Mesendoderm (in vitro differentiated cells): ENCODE measurements at regions not wholly inside any gene's neighbourhood (a gene's known extent, or its start where the extent isn't known, plus 50 kb on each side); places are given as distances from the start of the nearest gene placed in this dataset.

Experiments used
- DNase-seq: peaks from one replicate; pipeline ENCODE4 v3.0.0; 2013
- H2AK5ac ChIP-seq: 2 replicates; pipeline ENCODE4 v1.6.1; 2013; ENCODE audit warnings: low read length, inconsistent platforms
- H2BK120ac ChIP-seq: 2 replicates; pipeline ENCODE4 v1.6.1; 2013; ENCODE audit warnings: low read depth, mild to moderate bottlenecking, low read length, moderate library complexity, mixed read lengths
- H2BK15ac ChIP-seq: replicated peaks from 2 replicates; pipeline ENCODE4 v1.6.1; 2013; ENCODE audit warnings: low read depth, mild to moderate bottlenecking, moderate library complexity
- H2BK5ac ChIP-seq: 2 replicates; pipeline ENCODE4 v1.6.1; 2013; ENCODE audit warnings: low read length, inconsistent platforms
- H3K18ac ChIP-seq: 2 replicates; pipeline ENCODE4 v1.6.1; 2013; ENCODE audit warnings: mild to moderate bottlenecking, low read length, mixed read lengths
- H3K23ac ChIP-seq: one replicate; pipeline ENCODE4 v1.6.1; 2013; ENCODE audit warnings: low read length
- H3K27ac ChIP-seq: 2 replicates; pipeline ENCODE4 v1.5.1; 2013; ENCODE audit warnings: low read depth, mild to moderate bottlenecking, inconsistent platforms, low read length, moderate library complexity
- H3K27me3 ChIP-seq: 2 replicates; pipeline ENCODE4 v1.6.1; 2013; ENCODE audit warnings: low read length, control low read depth, mild to moderate bottlenecking, inconsistent platforms; ENCODE audit not compliant: insufficient read depth, poor library complexity
- H3K36me3 ChIP-seq: 2 replicates; pipeline ENCODE4 v1.6.1; 2013; ENCODE audit warnings: low read length, inconsistent platforms; ENCODE audit not compliant: control insufficient read depth, insufficient read depth
- H3K4ac ChIP-seq: one replicate; pipeline ENCODE4 v1.6.1; 2013; ENCODE audit warnings: low read depth, mild to moderate bottlenecking, low read length, moderate library complexity
- H3K4me1 ChIP-seq: 2 replicates; pipeline ENCODE4 v1.6.1; 2013; ENCODE audit warnings: low read depth, low read length, inconsistent platforms; ENCODE audit not compliant: control insufficient read depth
- H3K4me2 ChIP-seq: 2 replicates; pipeline ENCODE4 v1.6.1; 2013; ENCODE audit warnings: low read length
- H3K4me3 ChIP-seq: 2 replicates; pipeline ENCODE4 v1.5.1; 2013; ENCODE audit warnings: mild to moderate bottlenecking, low read length
- H3K56ac ChIP-seq: one replicate; pipeline ENCODE4 v1.6.1; 2013; ENCODE audit warnings: low read length
- H3K79me1 ChIP-seq: 2 replicates; pipeline ENCODE4 v1.6.1; 2013; ENCODE audit warnings: low read length, inconsistent platforms
- H3K79me2 ChIP-seq: 2 replicates; pipeline ENCODE4 v1.6.1; 2013; ENCODE audit warnings: mild to moderate bottlenecking, low read length; ENCODE audit not compliant: control insufficient read depth, insufficient read depth
- H3K9ac ChIP-seq: 2 replicates; pipeline ENCODE4 v1.6.1; 2013; ENCODE audit warnings: low read length, inconsistent platforms
- H4K5ac ChIP-seq: one replicate; pipeline ENCODE4 v1.6.1; 2013; ENCODE audit warnings: low read length
- H4K8ac ChIP-seq: one replicate; pipeline ENCODE4 v1.6.1; 2013; ENCODE audit warnings: low read depth, mild to moderate bottlenecking, control low read depth, low read length, moderate library complexity
- WGBS: extraction: QIAGEN DNeasy Blood & Tissue Kit; methylation state at CpG from one replicate; pipeline ENCODE4 v1.1.7; 2013; ENCODE audit warnings: low lambda C conversion rate, missing lambda C conversion rate; ENCODE audit not compliant: insufficient coverage; ENCODE audit errors: extremely low coverage; 5-methylcytosine and 5-hydroxymethylcytosine counted together

DNA sequence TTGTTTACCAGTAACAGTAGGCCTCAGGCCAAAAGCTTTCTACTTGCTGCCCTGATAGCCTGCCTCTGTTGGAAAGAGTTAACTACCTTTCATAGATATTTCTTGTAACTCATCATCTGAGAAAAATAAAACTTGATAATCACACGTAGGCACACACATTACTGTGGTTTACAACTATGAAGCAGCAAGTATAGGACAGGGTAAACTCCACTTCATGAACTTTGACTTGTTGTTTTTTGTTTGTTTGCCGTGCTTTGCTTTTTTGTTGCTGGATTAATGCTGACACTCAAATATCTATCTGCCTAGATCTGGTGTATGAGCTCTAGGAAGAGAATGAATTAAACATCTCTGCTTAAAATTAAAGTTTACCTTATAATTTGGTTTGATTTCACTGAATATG is 924.7 kb upstream of the ADGRL2 start:
- H2BK15ac ChIP-seq, result no peak overlapping the region

DNA sequence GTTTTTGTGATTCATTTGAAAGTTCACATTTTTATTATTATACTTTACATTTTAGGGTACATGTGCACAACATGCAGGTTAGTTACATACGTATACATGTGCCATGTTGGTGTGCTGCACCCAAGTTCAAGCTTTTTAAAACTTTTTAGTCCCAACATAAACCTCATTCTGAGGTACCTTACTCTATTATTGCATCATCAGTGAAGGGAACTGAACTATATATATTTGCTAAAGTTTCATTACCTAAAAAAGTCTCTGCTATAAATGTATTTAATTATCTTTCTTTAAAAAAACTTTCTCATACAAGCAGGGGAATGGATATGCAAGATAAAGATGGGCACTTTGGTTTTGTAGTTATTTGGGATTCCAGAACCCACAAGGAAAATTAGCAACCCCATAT is 931.4 kb upstream of the ADGRL2 start:
- Histone ChIP-seq H4K8ac (no peak overlapping the region), H3K79me2 (no peaks in the 10 kb centered on the region), H3K27me3 (no peaks in the 10 kb centered on the region), H3K23ac (no peak overlapping the region), H3K4me2 (no peak overlapping the region), H3K9ac (no peak overlapping the region), H2AK5ac (no peak overlapping the region), H3K36me3 (no peaks in the 10 kb centered on the region), H2BK120ac (no peak overlapping the region), H3K4me1 (no peaks in the 10 kb centered on the region), H2BK5ac (no peak overlapping the region), H3K79me1 (no peaks in the 10 kb centered on the region), H3K4me3 (no peak overlapping the region), H2BK15ac (no peak overlapping the region), H4K5ac (no peak overlapping the region), H3K27ac (no peak overlapping the region), H3K56ac (no peak overlapping the region), H3K4ac (no peak overlapping the region), H3K18ac (no peak overlapping the region)
- no CpG with 5 or more reads among the region's 1 CpG for WGBS
- no peak for DNase-seq

More for the DNA sequence above, 924.7 kb upstream of the ADGRL2 start:
- Histone ChIP-seq H4K8ac (no peak overlapping the region), H3K27me3 (no peaks in the 10 kb centered on the region), H3K9ac (no peak overlapping the region), H4K5ac (no peak overlapping the region), H2BK120ac (no peak overlapping the region), H3K79me1 (no peaks in the 10 kb centered on the region), H3K27ac (no peak overlapping the region), H3K4me1 (no peaks in the 10 kb centered on the region), H2AK5ac (no peak overlapping the region), H3K4me2 (no peak overlapping the region), H3K36me3 (no peaks in the 10 kb centered on the region), H2BK5ac (no peak overlapping the region), H3K4me3 (no peak overlapping the region), H3K23ac (no peak overlapping the region), H3K79me2 (no peaks in the 10 kb centered on the region), H3K56ac (no peak overlapping the region), H3K4ac (no peak overlapping the region), H3K18ac (no peak overlapping the region)
- WGBS, result no CpG with 5 or more reads among the region's 2 CpGs
- DNase-seq, result no peak

DNA sequence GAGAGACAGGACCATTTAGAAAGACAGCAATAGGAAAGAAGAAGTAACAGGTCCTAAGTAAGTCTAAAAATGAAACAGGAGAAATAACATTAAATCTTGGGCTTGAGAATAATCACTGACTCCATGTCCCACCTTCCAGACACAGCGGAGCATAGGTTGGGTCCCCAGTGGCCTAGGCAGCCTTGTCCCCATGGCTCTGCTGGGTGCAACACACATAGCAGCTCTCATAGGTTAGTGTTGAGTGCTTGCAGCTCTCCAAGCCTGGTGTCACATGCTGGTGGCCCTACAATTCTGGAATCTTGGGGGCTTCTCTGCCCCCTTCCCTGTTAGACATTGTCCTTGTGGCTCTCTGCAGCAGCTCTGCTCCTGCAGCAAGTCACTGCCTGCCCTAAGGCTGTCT is 952.8 kb upstream of the ADGRL2 start:
- no peak for DNase-seq
- WGBS, result no CpG with 5 or more reads among the region's 1 CpG
- H2BK120ac ChIP-seq, result no peak overlapping the region

DNA sequence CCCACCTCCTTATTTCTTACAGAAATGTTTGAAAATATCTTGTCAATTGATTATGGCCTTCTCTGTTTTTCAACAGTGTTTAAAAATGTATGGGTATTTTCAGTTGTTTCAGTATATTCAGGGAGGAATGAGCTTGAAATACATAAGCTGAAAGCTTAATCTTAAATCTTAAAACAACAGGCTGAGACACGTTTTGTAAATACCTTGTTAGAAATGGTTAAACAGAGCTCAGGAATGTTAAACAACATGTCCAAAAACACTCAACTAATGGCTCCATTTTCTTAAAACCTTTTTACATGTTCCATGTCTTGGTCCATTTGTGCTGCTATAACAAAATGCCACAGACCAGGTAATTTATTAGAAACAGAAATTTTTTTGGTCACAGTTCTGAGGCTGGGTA is 953.8 kb upstream of the ADGRL2 start:
- no peak overlapping the region for H3K18ac ChIP-seq
- WGBS, result no CpG with 5 or more reads among the region's 1 CpG
- H3K4me3 ChIP-seq, result no peak overlapping the region
- no peak overlapping the region for H4K5ac ChIP-seq
- no peak overlapping the region for H3K4me2 ChIP-seq
- no peaks in the 10 kb centered on the region for H3K79me2 ChIP-seq
- DNase-seq, result no peak
- H3K36me3 ChIP-seq, result no peaks in the 10 kb centered on the region
- no peak overlapping the region for H3K56ac ChIP-seq
- no peaks in the 10 kb centered on the region for H3K27me3 ChIP-seq
- H3K79me1 ChIP-seq, result no peaks in the 10 kb centered on the region
- H2AK5ac ChIP-seq, result no peak overlapping the region
- no peak overlapping the region for H2BK5ac ChIP-seq
- H2BK15ac ChIP-seq, result peak overlapping the region; percentile 57
- no peak overlapping the region for H3K9ac ChIP-seq
- H4K8ac ChIP-seq, result no peak overlapping the region
- no peak overlapping the region for H3K23ac ChIP-seq
- no peak overlapping the region for H2BK120ac ChIP-seq
- H3K4ac ChIP-seq, result no peak overlapping the region
- H3K27ac ChIP-seq, result no peak overlapping the region
- peaks cover 2% of the 10 kb centered on the region for H3K4me1 ChIP-seq

More for the DNA sequence above, 952.8 kb upstream of the ADGRL2 start:
- no peak overlapping the region for H2AK5ac ChIP-seq
- peaks cover 2% of the 10 kb centered on the region for H3K4me1 ChIP-seq
- H3K9ac ChIP-seq, result no peak overlapping the region
- H3K79me2 ChIP-seq, result no peaks in the 10 kb centered on the region
- H2BK5ac ChIP-seq, result no peak overlapping the region
- H3K27ac ChIP-seq, result no peak overlapping the region
- H3K56ac ChIP-seq, result peak overlapping the region; percentile 27
- no peak overlapping the region for H3K4ac ChIP-seq
- no peaks in the 10 kb centered on the region for H3K27me3 ChIP-seq
- H3K23ac ChIP-seq, result no peak overlapping the region
- no peaks in the 10 kb centered on the region for H3K36me3 ChIP-seq
- no peak overlapping the region for H3K18ac ChIP-seq
- H3K4me2 ChIP-seq, result no peak overlapping the region
- H3K4me3 ChIP-seq, result no peak overlapping the region
- H3K79me1 ChIP-seq, result no peaks in the 10 kb centered on the region
- H4K5ac ChIP-seq, result no peak overlapping the region
- no peak overlapping the region for H2BK15ac ChIP-seq
- no peak overlapping the region for H4K8ac ChIP-seq

DNA sequence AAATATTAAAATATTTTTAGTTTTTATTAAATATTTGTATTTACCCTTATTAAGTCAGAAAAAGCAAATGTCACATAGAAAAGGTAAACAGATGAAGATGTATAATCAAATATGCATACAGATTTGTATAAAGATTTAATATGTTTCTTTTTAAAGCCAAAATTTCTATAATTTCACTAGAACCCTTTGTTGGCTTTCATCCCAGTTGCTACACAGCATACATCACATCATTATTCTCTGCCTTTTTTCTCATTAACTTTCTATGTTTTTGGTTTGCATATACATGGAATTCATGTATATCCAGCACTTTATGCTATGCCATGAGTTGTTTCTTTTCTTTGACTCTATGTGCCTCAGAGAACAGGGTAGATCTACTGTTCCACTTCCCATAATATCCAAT is 957.9 kb upstream of the ADGRL2 start:
- Histone ChIP-seq H3K18ac (no peak overlapping the region), H2BK5ac (no peak overlapping the region)
- no peak for DNase-seq

DNA sequence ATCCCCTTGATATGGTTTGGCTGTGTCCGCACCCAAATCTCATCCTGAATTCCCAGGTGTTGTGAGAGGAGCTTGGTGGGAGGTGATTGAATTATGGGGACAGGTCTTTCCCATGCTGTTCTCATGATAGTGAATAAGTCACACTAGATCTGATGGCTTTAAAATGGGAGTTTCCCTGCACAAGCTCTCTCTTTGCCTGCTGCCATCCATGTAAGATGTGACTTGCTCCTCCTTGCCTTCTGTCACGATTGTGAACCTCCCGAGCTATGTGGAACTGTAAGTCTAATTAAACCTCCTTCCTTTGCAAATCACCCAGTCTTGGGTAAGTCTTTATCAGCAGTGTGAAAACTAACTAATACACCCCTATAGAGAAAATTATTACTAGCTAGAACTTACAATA is 959.5 kb upstream of the ADGRL2 start:
- Histone ChIP-seq H2AK5ac (no peak overlapping the region), H2BK120ac (no peak overlapping the region), H3K9ac (no peak overlapping the region), H3K36me3 (no peaks in the 10 kb centered on the region), H4K8ac (no peak overlapping the region), H3K23ac (no peak overlapping the region), H2BK15ac (no peak overlapping the region), H3K27me3 (no peaks in the 10 kb centered on the region), H3K79me1 (no peaks in the 10 kb centered on the region), H3K4me1 (no peaks in the 10 kb centered on the region), H4K5ac (no peak overlapping the region), H3K79me2 (no peaks in the 10 kb centered on the region), H3K27ac (no peak overlapping the region), H2BK5ac (no peak overlapping the region), H3K4ac (no peak overlapping the region), H3K4me2 (no peak overlapping the region), H3K18ac (no peak overlapping the region), H3K56ac (no peak overlapping the region), H3K4me3 (no peak overlapping the region)
- DNase-seq, result no peak
- WGBS, result no CpG with 5 or more reads among the region's 3 CpGs

More for the DNA sequence above, 957.9 kb upstream of the ADGRL2 start:
- Histone ChIP-seq H3K9ac (no peak overlapping the region), H3K79me1 (no peaks in the 10 kb centered on the region), H3K27ac (no peak overlapping the region), H3K4me2 (no peak overlapping the region), H3K4ac (no peak overlapping the region), H2BK15ac (no peak overlapping the region), H2BK120ac (no peak overlapping the region), H3K4me1 (no peaks in the 10 kb centered on the region), H2AK5ac (no peak overlapping the region), H3K4me3 (no peak overlapping the region), H3K27me3 (no peaks in the 10 kb centered on the region), H4K8ac (no peak overlapping the region), H3K79me2 (no peaks in the 10 kb centered on the region), H3K23ac (no peak overlapping the region), H3K56ac (no peak overlapping the region), H4K5ac (no peak overlapping the region), H3K36me3 (no peaks in the 10 kb centered on the region)
